ENCODE measurements at regions not wholly inside any gene's neighbourhood (a gene's known extent, or its start where the extent isn't known, plus 50 kb on each side); places are given as distances from the start of the nearest gene placed in this dataset.

GRCh38 chr4:187393531-187394344, 601.8 kb upstream of the ZFP42 start:
- no peak for TF ChIP-seq CTCF (IDR thresholded peaks at IDR 0.05)
- TF ChIP-seq POLR2A (IDR thresholded peaks at IDR 0.05): no peak
